Raji (cell line): ENCODE measurements at regions not wholly inside any gene's neighbourhood (a gene's known extent, or its start where the extent isn't known, plus 50 kb on each side); places are given as distances from the start of the nearest gene placed in this dataset.

Experiments used
- POLR2A ChIP-seq: IDR thresholded peaks from 2 replicates; pipeline ENCODE4 v1.6.1; 2011; ENCODE audit warnings: low read depth, low read length, control low read depth; ENCODE audit not compliant: insufficient read depth

DNA sequence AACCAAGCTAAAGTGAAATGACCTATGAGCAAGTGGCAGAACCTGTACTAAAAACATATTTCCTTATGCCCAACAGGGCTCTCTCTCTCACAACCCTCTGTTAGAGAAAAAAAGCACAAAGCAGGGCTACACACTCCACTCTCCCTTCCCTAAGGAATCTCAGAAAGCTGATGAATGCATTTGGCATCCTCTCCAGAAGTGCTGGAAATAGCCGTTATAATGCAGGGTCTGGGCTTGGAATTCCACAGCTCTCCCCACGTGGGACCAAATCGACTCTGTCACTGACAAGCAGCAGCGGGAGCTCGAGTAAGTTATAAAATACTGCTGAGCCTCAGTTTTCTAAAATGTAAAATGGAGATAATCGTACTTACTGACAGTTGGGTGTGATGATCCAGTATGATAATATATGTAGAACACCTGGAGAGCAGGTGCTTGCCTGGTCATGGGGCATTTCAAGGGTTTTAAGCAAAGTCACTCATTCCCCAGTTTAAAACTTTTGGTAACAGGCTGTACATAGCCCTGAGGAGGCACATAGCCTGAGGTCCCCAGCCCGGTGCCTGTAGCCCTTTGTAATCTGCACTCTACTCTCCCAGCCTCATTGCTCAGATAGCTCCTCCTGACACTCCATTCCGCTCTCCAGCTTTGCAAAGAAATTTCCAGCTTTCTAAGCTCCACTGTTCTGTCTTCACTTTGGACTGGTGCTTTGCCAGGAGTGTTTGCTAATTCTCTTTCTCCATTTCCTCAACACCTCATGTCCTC, 175.6 kb upstream of the DAB1 start:
- no peak for TF ChIP-seq POLR2A

GRCh38 chr1:57597036-57597435, 173.2 kb upstream of the DAB1 start:
- TF ChIP-seq POLR2A = no peak

GRCh38 chr1:57594002-57594401, 170.1 kb upstream of the DAB1 start:
- no peak for TF ChIP-seq POLR2A

DNA sequence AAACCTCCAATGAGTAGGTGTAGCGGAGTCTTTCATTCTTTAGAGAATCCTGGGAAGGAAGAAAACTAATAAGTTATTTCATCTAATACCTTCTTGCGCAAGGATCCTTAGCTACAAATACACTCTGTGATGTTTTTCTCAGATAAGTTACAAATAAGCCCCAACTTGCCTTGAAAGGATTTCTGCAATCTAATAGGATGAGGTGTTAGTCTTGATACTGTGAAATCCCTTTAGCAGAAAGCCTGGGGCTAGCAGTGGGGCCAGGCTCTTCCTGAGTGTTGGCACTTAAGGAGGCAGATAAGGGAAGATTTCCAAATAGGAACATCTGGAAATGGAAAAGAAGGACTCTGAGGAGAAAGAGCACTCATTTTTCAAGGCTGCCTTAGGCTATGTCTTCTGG, 168.0 kb upstream of the DAB1 start:
- no peak for TF ChIP-seq POLR2A

GRCh38 chr1:57590978-57591377, 167.1 kb upstream of the DAB1 start:
- no peak for TF ChIP-seq POLR2A

- TF ChIP-seq POLR2A = no peak
Measured at GRCh38 chr1:57586842-57587241, 163.0 kb upstream of the DAB1 start.

DNA sequence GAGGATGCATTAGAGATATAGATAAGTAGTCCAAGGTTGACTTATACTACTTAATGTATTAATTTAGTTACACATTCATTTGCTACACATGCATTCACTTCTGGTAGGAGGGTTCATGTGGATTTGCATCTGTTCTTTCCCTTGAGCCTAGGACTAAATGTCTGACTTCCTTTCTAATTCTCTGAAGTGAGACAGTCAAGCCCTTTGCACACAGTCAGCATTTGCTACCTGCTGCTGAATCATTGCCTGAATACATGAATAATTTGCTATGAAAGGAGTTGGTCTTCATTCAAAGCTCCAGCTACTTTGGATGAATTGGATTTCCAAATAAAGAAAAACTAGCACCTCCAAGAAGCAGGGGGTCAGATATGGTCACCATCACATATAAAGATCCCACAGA, 154.8 kb upstream of the DAB1 start:
- TF ChIP-seq POLR2A = no peak

GRCh38 chr1:57578099-57578498, 154.2 kb upstream of the DAB1 start:
- TF ChIP-seq POLR2A = no peak

DNA sequence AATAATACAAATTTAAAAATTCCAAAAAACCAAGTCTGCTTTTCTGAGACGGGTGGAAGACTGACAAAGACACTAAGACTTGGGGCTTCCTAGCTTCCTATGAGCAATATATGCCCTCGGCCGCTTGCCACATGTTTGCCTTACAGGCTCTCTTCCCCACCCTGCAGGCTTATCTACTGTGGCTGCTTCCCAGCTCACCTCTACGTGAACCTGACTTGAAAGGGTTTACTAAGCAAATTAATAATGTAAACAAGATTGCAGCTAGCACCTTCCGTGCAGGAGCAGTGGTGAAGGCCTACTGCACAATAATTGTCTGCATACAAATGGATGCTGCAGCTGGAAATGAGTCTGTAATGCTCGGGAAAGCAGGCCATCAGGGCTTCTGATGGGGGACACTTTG, 152.9 kb upstream of the DAB1 start:
- no peak for TF ChIP-seq POLR2A

GRCh38 chr1:57572016-57572415, 148.2 kb upstream of the DAB1 start:
- no peak for TF ChIP-seq POLR2A

GRCh38 chr1:57553666-57554065, 129.8 kb upstream of the DAB1 start:
- no peak for TF ChIP-seq POLR2A

DNA sequence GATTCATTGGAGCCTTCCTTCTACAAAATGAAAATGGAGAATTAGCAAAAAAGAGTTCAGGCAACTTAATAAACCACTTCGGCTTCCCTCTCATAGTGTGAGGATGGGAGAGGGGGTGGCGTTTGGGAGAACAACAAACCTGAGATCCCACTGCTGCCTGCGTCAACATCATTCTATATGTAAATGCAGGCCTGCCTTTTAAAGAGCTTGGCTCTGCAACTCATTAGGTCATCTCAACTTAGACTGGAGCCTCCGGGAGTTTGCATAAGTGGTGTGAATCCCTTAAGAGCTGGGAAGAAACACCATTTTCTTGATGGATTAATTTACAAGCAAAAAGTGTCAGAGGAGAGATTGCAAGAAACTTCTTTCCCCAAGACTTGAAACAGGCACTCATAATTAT, 127.6 kb upstream of the DAB1 start:
- TF ChIP-seq POLR2A = no peak

DNA sequence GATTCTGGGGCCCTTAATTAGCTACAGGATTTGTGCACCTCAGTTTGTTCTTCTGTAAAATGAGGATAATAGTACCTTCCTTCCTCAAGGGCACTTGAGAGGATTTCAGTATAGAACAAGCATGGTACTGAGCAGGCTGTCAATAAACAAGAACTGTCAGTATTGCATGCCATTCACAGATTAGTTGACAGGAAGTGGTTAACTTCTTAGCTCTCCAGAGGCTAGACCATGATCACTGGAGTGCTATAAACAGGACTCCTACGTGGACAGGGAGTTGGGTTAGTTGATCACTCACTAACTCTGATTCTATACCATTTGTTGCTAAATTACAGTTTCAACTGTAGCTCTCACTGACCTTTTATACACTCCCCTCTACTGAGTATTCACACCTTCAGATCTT, 126.2 kb upstream of the DAB1 start:
- no peak for TF ChIP-seq POLR2A

GRCh38 chr1:57549300-57549699, 125.4 kb upstream of the DAB1 start:
- TF ChIP-seq POLR2A = no peak

DNA sequence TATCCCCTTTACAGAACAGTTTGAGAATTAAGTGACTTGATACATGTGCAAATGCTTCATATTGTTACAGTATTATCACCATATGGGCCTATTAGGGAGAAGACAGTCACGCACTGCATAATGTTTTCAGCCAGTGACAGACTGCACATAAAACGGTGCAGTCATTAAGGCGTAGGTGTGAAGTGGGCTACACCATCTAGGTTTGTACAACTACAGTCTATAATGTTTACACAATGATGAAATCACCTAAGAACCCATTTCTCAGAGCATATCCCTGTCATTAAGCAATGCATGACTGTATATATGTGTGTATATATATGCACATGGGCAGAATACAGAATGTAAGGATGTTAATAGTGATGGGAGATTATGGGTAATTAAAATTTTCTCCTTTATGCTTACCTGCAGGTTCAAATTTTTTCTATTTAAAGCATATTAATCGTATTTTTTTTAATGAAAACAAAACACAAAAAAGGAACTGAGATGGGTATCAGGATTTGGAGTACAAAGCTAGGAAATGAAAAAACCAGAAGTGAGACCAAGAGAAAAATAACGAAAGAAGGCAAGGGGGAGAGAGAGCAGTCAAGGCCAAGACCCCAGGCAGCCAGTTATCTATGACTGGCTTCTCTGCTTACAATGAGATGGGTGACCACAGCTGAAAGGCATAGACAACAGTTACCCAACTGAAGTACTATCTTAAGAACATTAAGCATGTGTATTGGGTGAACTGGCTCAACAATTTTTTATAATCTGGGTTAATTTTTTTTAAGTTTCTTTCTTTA, 122.9 kb upstream of the DAB1 start:
- TF ChIP-seq POLR2A = no peak

- no peak for TF ChIP-seq POLR2A
Measured at GRCh38 chr1:57544345-57544744, 120.5 kb upstream of the DAB1 start.
